ENCODE measurements at regions not wholly inside any gene's neighbourhood (a gene's known extent, or its start where the extent isn't known, plus 50 kb on each side); places are given as distances from the start of the nearest gene placed in this dataset.

- in situ Hi-C loops (cut with MboI; ENCODE audit: low pct_unique_long_range_greater_than_20kb, low sequenced_read_pairs, unreplicated experiment): no loop called here
- DNase-seq (ENCODE audit: low spot score): no peak
Observed at GRCh38 chr18:40789286-40789685, 1165.7 kb upstream of the PIK3C3 start.

GRCh38 chr18:40782453-40783130 lies 1172.4 kb upstream of the PIK3C3 start:
- in situ Hi-C loops (cut with MboI; ENCODE audit: low pct_unique_long_range_greater_than_20kb, low sequenced_read_pairs, unreplicated experiment): no loop called here
- no peak for TF ChIP-seq CTCF (IDR thresholded peaks at IDR 0.05; ENCODE audit: extremely low read depth, insufficient read depth, missing control alignments)
- DNase-seq (ENCODE audit: low spot score): no peak

More at GRCh38 chr18:40789286-40789685, 1165.7 kb upstream of the PIK3C3 start:
- no peak for TF ChIP-seq CTCF (IDR thresholded peaks at IDR 0.05; ENCODE audit: extremely low read depth, insufficient read depth, missing control alignments)

GRCh38 chr18:40769786-40770185 lies 1185.2 kb upstream of the PIK3C3 start:
- TF ChIP-seq CTCF (IDR thresholded peaks at IDR 0.05; ENCODE audit: extremely low read depth, insufficient read depth, missing control alignments): no peak
- in situ Hi-C loops (cut with MboI; ENCODE audit: low pct_unique_long_range_greater_than_20kb, low sequenced_read_pairs, unreplicated experiment): no loop called here

GRCh38 chr18:40760251-40760650 lies 1194.8 kb upstream of the PIK3C3 start:
- no peak for TF ChIP-seq CTCF (IDR thresholded peaks at IDR 0.05; ENCODE audit: extremely low read depth, insufficient read depth, missing control alignments)
- in situ Hi-C loops (cut with MboI; ENCODE audit: low pct_unique_long_range_greater_than_20kb, low sequenced_read_pairs, unreplicated experiment): no loop called here
- DNase-seq (ENCODE audit: low spot score): no peak

More at GRCh38 chr18:40769786-40770185, 1185.2 kb upstream of the PIK3C3 start:
- DNase-seq (ENCODE audit: low spot score): no peak

- DNase-seq (ENCODE audit: low spot score): no peak
- TF ChIP-seq CTCF (IDR thresholded peaks at IDR 0.05; ENCODE audit: extremely low read depth, insufficient read depth, missing control alignments): no peak
- in situ Hi-C loops (cut with MboI; ENCODE audit: low pct_unique_long_range_greater_than_20kb, low sequenced_read_pairs, unreplicated experiment): no loop called here
Observed at GRCh38 chr18:40754477-40754876, 1200.6 kb upstream of the PIK3C3 start.

GRCh38 chr18:40752316-40752715 lies 1202.7 kb upstream of the PIK3C3 start:
- in situ Hi-C loops (cut with MboI; ENCODE audit: low pct_unique_long_range_greater_than_20kb, low sequenced_read_pairs, unreplicated experiment): no loop called here
- no peak for TF ChIP-seq CTCF (IDR thresholded peaks at IDR 0.05; ENCODE audit: extremely low read depth, insufficient read depth, missing control alignments)
- no peak for DNase-seq (ENCODE audit: low spot score)
